ENCODE measurements at regions not wholly inside any gene's neighbourhood (a gene's known extent, or its start where the extent isn't known, plus 50 kb on each side); places are given as distances from the start of the nearest gene placed in this dataset.

GRCh38 chr3:72327008-72327407 is 521.2 kb downstream of the SHQ1 start:
- ChIA-PET CTCF (no interaction called here), POLR2A (ENCODE audit: low non-redundant PET) (no interaction called here)
- no peak for TF ChIP-seq CTCF (conservative IDR thresholded peaks at IDR 0.05; ENCODE audit: low read depth)
- no peak overlapping the region for H3K27ac ChIP-seq
- DNase-seq (ENCODE audit: low spot score): no peak

GRCh38 chr3:72324253-72324811 is 523.9 kb downstream of the SHQ1 start:
- no peak for DNase-seq (ENCODE audit: low spot score)
- ChIA-PET CTCF (no interaction called here), POLR2A (ENCODE audit: low non-redundant PET) (no interaction called here)
- no peak for TF ChIP-seq CTCF (conservative IDR thresholded peaks at IDR 0.05; ENCODE audit: low read depth)
- no peak overlapping the region for H3K27ac ChIP-seq

- POLR2A ChIA-PET (ENCODE audit: low non-redundant PET): no interaction called here
- no peak overlapping the region for H3K27ac ChIP-seq
- CTCF ChIA-PET: interaction anchor here (0.6 kb wide), 1 partner anchor 25 kb away, joined by 3 read pairs; no protein-coding TSS in a partner anchor
- DNase-seq (ENCODE audit: low spot score): no peak
- no peak for TF ChIP-seq CTCF (conservative IDR thresholded peaks at IDR 0.05; ENCODE audit: low read depth)
Observed at GRCh38 chr3:72323773-72324172, 524.5 kb downstream of the SHQ1 start.

GRCh38 chr3:72322264-72322976 is 525.8 kb downstream of the SHQ1 start:
- no peak for TF ChIP-seq CTCF (conservative IDR thresholded peaks at IDR 0.05; ENCODE audit: low read depth)

GRCh38 chr3:72320955-72321303 is 527.3 kb downstream of the SHQ1 start:
- POLR2A ChIA-PET (ENCODE audit: low non-redundant PET): no interaction called here
- TF ChIP-seq CTCF (conservative IDR thresholded peaks at IDR 0.05; ENCODE audit: low read depth): no peak
- CTCF ChIA-PET: no interaction called here
- no peak for DNase-seq (ENCODE audit: low spot score)
- no peak overlapping the region for H3K27ac ChIP-seq

More at GRCh38 chr3:72322264-72322976, 525.8 kb downstream of the SHQ1 start:
- ChIA-PET POLR2A (ENCODE audit: low non-redundant PET) (no interaction called here), CTCF (no interaction called here)
- H3K27ac ChIP-seq: no peak overlapping the region
- no peak for DNase-seq (ENCODE audit: low spot score)

GRCh38 chr3:72320095-72320954 is 527.9 kb downstream of the SHQ1 start:
- H3K27ac ChIP-seq: no peak overlapping the region
- no peak for DNase-seq (ENCODE audit: low spot score)
- no peak for TF ChIP-seq CTCF (conservative IDR thresholded peaks at IDR 0.05; ENCODE audit: low read depth)
- ChIA-PET CTCF (no interaction called here), POLR2A (ENCODE audit: low non-redundant PET) (no interaction called here)
